ENCODE measurements at regions not wholly inside any gene's neighbourhood (a gene's known extent, or its start where the extent isn't known, plus 50 kb on each side); places are given as distances from the start of the nearest gene placed in this dataset.

DNA sequence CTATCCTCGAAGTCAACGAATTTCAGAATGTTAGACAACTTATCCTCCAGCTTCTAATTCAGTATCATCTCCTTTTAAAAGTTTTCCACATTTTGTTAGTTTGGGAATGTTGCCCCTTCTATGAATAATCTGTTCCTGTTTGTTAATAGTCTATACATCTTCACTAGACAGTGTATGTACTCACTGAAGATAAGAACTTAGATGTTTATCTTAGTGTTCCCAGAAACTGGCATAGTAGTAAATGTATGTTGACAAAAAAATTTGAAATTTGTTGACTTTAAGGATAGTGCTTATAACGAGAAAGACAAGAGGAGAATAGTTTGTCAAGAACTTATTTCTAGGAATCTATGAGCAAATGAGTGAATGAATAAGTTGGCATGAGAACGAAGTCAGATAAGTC lies 162.0 kb upstream of the GULP1 start:
- TF ChIP-seq, protein P1, sequence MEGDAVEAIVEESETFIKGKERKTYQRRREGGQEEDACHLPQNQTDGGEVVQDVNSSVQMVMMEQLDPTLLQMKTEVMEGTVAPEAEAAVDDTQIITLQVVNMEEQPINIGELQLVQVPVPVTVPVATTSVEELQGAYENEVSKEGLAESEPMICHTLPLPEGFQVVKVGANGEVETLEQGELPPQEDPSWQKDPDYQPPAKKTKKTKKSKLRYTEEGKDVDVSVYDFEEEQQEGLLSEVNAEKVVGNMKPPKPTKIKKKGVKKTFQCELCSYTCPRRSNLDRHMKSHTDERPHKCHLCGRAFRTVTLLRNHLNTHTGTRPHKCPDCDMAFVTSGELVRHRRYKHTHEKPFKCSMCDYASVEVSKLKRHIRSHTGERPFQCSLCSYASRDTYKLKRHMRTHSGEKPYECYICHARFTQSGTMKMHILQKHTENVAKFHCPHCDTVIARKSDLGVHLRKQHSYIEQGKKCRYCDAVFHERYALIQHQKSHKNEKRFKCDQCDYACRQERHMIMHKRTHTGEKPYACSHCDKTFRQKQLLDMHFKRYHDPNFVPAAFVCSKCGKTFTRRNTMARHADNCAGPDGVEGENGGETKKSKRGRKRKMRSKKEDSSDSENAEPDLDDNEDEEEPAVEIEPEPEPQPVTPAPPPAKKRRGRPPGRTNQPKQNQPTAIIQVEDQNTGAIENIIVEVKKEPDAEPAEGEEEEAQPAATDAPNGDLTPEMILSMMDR (conservative IDR thresholded peaks at IDR 0.05): no peak
- no peak for TF ChIP-seq ZFX (IDR thresholded peaks at IDR 0.05)
